Mesendoderm (in vitro differentiated cells): ENCODE measurements at regions not wholly inside any gene's neighbourhood (a gene's known extent, or its start where the extent isn't known, plus 50 kb on each side); places are given as distances from the start of the nearest gene placed in this dataset.

Source experiments
- DNase-seq: peaks from one replicate; pipeline ENCODE4 v3.0.0; 2013
- H2AK5ac ChIP-seq: 2 replicates; pipeline ENCODE4 v1.6.1; 2013; ENCODE audit warnings: low read length, inconsistent platforms
- H2BK120ac ChIP-seq: 2 replicates; pipeline ENCODE4 v1.6.1; 2013; ENCODE audit warnings: low read depth, mild to moderate bottlenecking, low read length, moderate library complexity, mixed read lengths
- H2BK15ac ChIP-seq: replicated peaks from 2 replicates; pipeline ENCODE4 v1.6.1; 2013; ENCODE audit warnings: low read depth, mild to moderate bottlenecking, moderate library complexity
- H2BK5ac ChIP-seq: 2 replicates; pipeline ENCODE4 v1.6.1; 2013; ENCODE audit warnings: low read length, inconsistent platforms
- H3K18ac ChIP-seq: 2 replicates; pipeline ENCODE4 v1.6.1; 2013; ENCODE audit warnings: mild to moderate bottlenecking, low read length, mixed read lengths
- H3K23ac ChIP-seq: one replicate; pipeline ENCODE4 v1.6.1; 2013; ENCODE audit warnings: low read length
- H3K27ac ChIP-seq: 2 replicates; pipeline ENCODE4 v1.5.1; 2013; ENCODE audit warnings: low read depth, mild to moderate bottlenecking, inconsistent platforms, low read length, moderate library complexity
- H3K27me3 ChIP-seq: 2 replicates; pipeline ENCODE4 v1.6.1; 2013; ENCODE audit warnings: low read length, control low read depth, mild to moderate bottlenecking, inconsistent platforms; ENCODE audit not compliant: insufficient read depth, poor library complexity
- H3K36me3 ChIP-seq: 2 replicates; pipeline ENCODE4 v1.6.1; 2013; ENCODE audit warnings: low read length, inconsistent platforms; ENCODE audit not compliant: control insufficient read depth, insufficient read depth
- H3K4ac ChIP-seq: one replicate; pipeline ENCODE4 v1.6.1; 2013; ENCODE audit warnings: low read depth, mild to moderate bottlenecking, low read length, moderate library complexity
- H3K4me1 ChIP-seq: 2 replicates; pipeline ENCODE4 v1.6.1; 2013; ENCODE audit warnings: low read depth, low read length, inconsistent platforms; ENCODE audit not compliant: control insufficient read depth
- H3K4me2 ChIP-seq: 2 replicates; pipeline ENCODE4 v1.6.1; 2013; ENCODE audit warnings: low read length
- H3K4me3 ChIP-seq: 2 replicates; pipeline ENCODE4 v1.5.1; 2013; ENCODE audit warnings: mild to moderate bottlenecking, low read length
- H3K56ac ChIP-seq: one replicate; pipeline ENCODE4 v1.6.1; 2013; ENCODE audit warnings: low read length
- H3K79me1 ChIP-seq: 2 replicates; pipeline ENCODE4 v1.6.1; 2013; ENCODE audit warnings: low read length, inconsistent platforms
- H3K79me2 ChIP-seq: 2 replicates; pipeline ENCODE4 v1.6.1; 2013; ENCODE audit warnings: mild to moderate bottlenecking, low read length; ENCODE audit not compliant: control insufficient read depth, insufficient read depth
- H3K9ac ChIP-seq: 2 replicates; pipeline ENCODE4 v1.6.1; 2013; ENCODE audit warnings: low read length, inconsistent platforms
- H4K5ac ChIP-seq: one replicate; pipeline ENCODE4 v1.6.1; 2013; ENCODE audit warnings: low read length
- H4K8ac ChIP-seq: one replicate; pipeline ENCODE4 v1.6.1; 2013; ENCODE audit warnings: low read depth, mild to moderate bottlenecking, control low read depth, low read length, moderate library complexity
- WGBS: extraction: QIAGEN DNeasy Blood & Tissue Kit; methylation state at CpG from one replicate; pipeline ENCODE4 v1.1.7; 2013; ENCODE audit warnings: low lambda C conversion rate, missing lambda C conversion rate; ENCODE audit not compliant: insufficient coverage; ENCODE audit errors: extremely low coverage; 5-methylcytosine and 5-hydroxymethylcytosine counted together

- Histone ChIP-seq H2BK5ac (no peak overlapping the region), H2AK5ac (no peak overlapping the region)
- DNase-seq = peak; percentile 62
Observed at GRCh38 chr10:110415809-110416208, 81.9 kb upstream of the DUSP5 start.

GRCh38 chr10:110416776-110417711, 80.7 kb upstream of the DUSP5 start:
- Histone ChIP-seq H3K4me2 (no peak overlapping the region), H3K9ac (no peak overlapping the region), H3K79me1 (no peaks in the 10 kb centered on the region), H2BK5ac (no peak overlapping the region), H3K23ac (no peak overlapping the region), H2BK120ac (no peak overlapping the region), H3K36me3 (no peaks in the 10 kb centered on the region), H3K27ac (no peak overlapping the region), H3K56ac (no peak overlapping the region), H3K4me1 (no peaks in the 10 kb centered on the region), H2AK5ac (no peak overlapping the region), H3K79me2 (no peaks in the 10 kb centered on the region), H3K18ac (no peak overlapping the region), H3K4ac (no peak overlapping the region), H2BK15ac (no peak overlapping the region), H4K5ac (no peak overlapping the region), H3K4me3 (no peak overlapping the region), H3K27me3 (no peaks in the 10 kb centered on the region), H4K8ac (no peak overlapping the region)
- no CpG with 5 or more reads among the region's 7 CpGs for WGBS
- DNase-seq = no peak

More at GRCh38 chr10:110415809-110416208, 81.9 kb upstream of the DUSP5 start:
- H4K5ac ChIP-seq = no peak overlapping the region
- no peak overlapping the region for H3K4me3 ChIP-seq
- H3K27ac ChIP-seq = no peak overlapping the region
- H3K4ac ChIP-seq = no peak overlapping the region
- no peaks in the 10 kb centered on the region for H3K79me2 ChIP-seq
- H3K27me3 ChIP-seq = no peaks in the 10 kb centered on the region
- no peak overlapping the region for H3K56ac ChIP-seq
- H3K79me1 ChIP-seq = no peaks in the 10 kb centered on the region
- no CpG with 5 or more reads among the region's 3 CpGs for WGBS
- no peak overlapping the region for H3K23ac ChIP-seq
- H3K4me1 ChIP-seq = no peaks in the 10 kb centered on the region
- no peak overlapping the region for H2BK120ac ChIP-seq
- no peak overlapping the region for H3K18ac ChIP-seq
- H3K9ac ChIP-seq = no peak overlapping the region
- no peak overlapping the region for H2BK15ac ChIP-seq
- H4K8ac ChIP-seq = no peak overlapping the region
- no peaks in the 10 kb centered on the region for H3K36me3 ChIP-seq
- H3K4me2 ChIP-seq = no peak overlapping the region

GRCh38 chr10:110418218-110418617, 79.5 kb upstream of the DUSP5 start:
- H3K4ac ChIP-seq = no peak overlapping the region
- H3K4me3 ChIP-seq = no peak overlapping the region
- H3K36me3 ChIP-seq = no peaks in the 10 kb centered on the region
- H2BK120ac ChIP-seq = no peak overlapping the region
- H2BK5ac ChIP-seq = no peak overlapping the region
- DNase-seq = no peak
- H3K79me2 ChIP-seq = no peaks in the 10 kb centered on the region
- no CpG with 5 or more reads among the region's 6 CpGs for WGBS
- H2BK15ac ChIP-seq = no peak overlapping the region
- no peak overlapping the region for H3K27ac ChIP-seq
- no peak overlapping the region for H3K56ac ChIP-seq
- no peak overlapping the region for H3K4me2 ChIP-seq
- H3K23ac ChIP-seq = no peak overlapping the region
- no peak overlapping the region for H3K18ac ChIP-seq
- no peak overlapping the region for H4K5ac ChIP-seq
- no peaks in the 10 kb centered on the region for H3K79me1 ChIP-seq
- no peaks in the 10 kb centered on the region for H3K27me3 ChIP-seq
- H4K8ac ChIP-seq = no peak overlapping the region
- no peak overlapping the region for H2AK5ac ChIP-seq
- no peak overlapping the region for H3K9ac ChIP-seq
- H3K4me1 ChIP-seq = no peaks in the 10 kb centered on the region

GRCh38 chr10:110419265-110419664, 78.4 kb upstream of the DUSP5 start:
- Histone ChIP-seq H3K27ac (no peak overlapping the region), H3K9ac (no peak overlapping the region), H2BK120ac (no peak overlapping the region), H3K36me3 (no peaks in the 10 kb centered on the region), H2BK5ac (no peak overlapping the region), H3K56ac (no peak overlapping the region), H2BK15ac (no peak overlapping the region), H4K8ac (no peak overlapping the region), H3K4ac (no peak overlapping the region), H3K23ac (no peak overlapping the region), H2AK5ac (no peak overlapping the region), H3K79me2 (no peaks in the 10 kb centered on the region), H3K18ac (no peak overlapping the region), H3K4me2 (no peak overlapping the region), H3K4me1 (no peaks in the 10 kb centered on the region), H4K5ac (no peak overlapping the region), H3K79me1 (no peaks in the 10 kb centered on the region), H3K27me3 (no peaks in the 10 kb centered on the region), H3K4me3 (no peak overlapping the region)
- DNase-seq = no peak
- no CpG with 5 or more reads among the region's 5 CpGs for WGBS

GRCh38 chr10:110420401-110421193, 77.1 kb upstream of the DUSP5 start:
- no peak overlapping the region for H2BK15ac ChIP-seq
- no peak overlapping the region for H4K5ac ChIP-seq
- WGBS = no CpG with 5 or more reads among the region's 2 CpGs
- H3K4ac ChIP-seq = no peak overlapping the region
- no peak overlapping the region for H3K56ac ChIP-seq
- H3K27me3 ChIP-seq = no peaks in the 10 kb centered on the region
- H3K79me2 ChIP-seq = no peaks in the 10 kb centered on the region
- H2BK5ac ChIP-seq = no peak overlapping the region
- no peak for DNase-seq
- no peak overlapping the region for H3K9ac ChIP-seq
- H3K23ac ChIP-seq = no peak overlapping the region
- H2BK120ac ChIP-seq = no peak overlapping the region
- H2AK5ac ChIP-seq = no peak overlapping the region
- no peaks in the 10 kb centered on the region for H3K36me3 ChIP-seq
- no peak overlapping the region for H3K18ac ChIP-seq
- H4K8ac ChIP-seq = no peak overlapping the region
- no peaks in the 10 kb centered on the region for H3K79me1 ChIP-seq
- H3K27ac ChIP-seq = no peak overlapping the region
- no peak overlapping the region for H3K4me3 ChIP-seq
- H3K4me2 ChIP-seq = no peak overlapping the region
- no peaks in the 10 kb centered on the region for H3K4me1 ChIP-seq
